K562 (cell line): ENCODE measurements at regions not wholly inside any gene's neighbourhood (a gene's known extent, or its start where the extent isn't known, plus 50 kb on each side); places are given as distances from the start of the nearest gene placed in this dataset.

Experiments
- ATAC-seq: fragments of 200-7000 bp; cut with Tn5 transposase; 3 replicates; pipeline ENCODE4 v1.9.1; 2020; ENCODE audit warnings: moderate library complexity
- BruUV-seq: library from RNA; stranded (reverse); fragments of 400-500 nt; replicated peaks from 2 replicates; lab custom pipeline; 2021; lab: Mats Ljungman, UMichigan
- CTCF ChIA-PET: fragments of 300-600 bp; formaldehyde crosslinking; extraction: SDS; loops from one replicate; lab custom pipeline; 2021; ENCODE audit warnings: low intra/inter-chr PET ratio; lab: Yijun Ruan, JAX
- POLR2A ChIA-PET: fragments of 300-600, 350-650 bp; sonication (Branson Sonifier 250); formaldehyde crosslinking; extraction: SDS; loops from one replicate; lab custom pipeline; 2021; ENCODE audit warnings: antibody characterized with exemption, inconsistent platforms; lab: Yijun Ruan, JAX
- DNase-seq, 4 experiments: peaks; one replicate each; pipeline versions ENCODE4 v3.0.0 to v3.0.0-alpha.2; 2011 to 2018; ENCODE audit warnings: low spot score in 3 of 4, mixed read lengths in 3 of 4; ENCODE audit errors: extremely low read depth in 1 of 4
- FAIRE-seq: peaks from 2 replicates; lab custom pipeline; 2011; peaks lifted over from hg19 to GRCh38; lab: Jason Lieb, UNC
- H2AFZ ChIP-seq: 2 replicates; pipeline ENCODE4 v1.6.0; 2011; ENCODE audit warnings: low read depth, low read length, control low read depth, inconsistent platforms
- H3K27ac ChIP-seq: fragments of 200-600 bp; 3 replicates; pipeline ENCODE4 v1.8.0; 2011; ENCODE audit warnings: low read depth, mild to moderate bottlenecking, control low read depth, inconsistent platforms, low read length, moderate library complexity, mixed read lengths; ENCODE audit errors: extremely low read depth
- H3K27me3 ChIP-seq, 2 experiments: fragments of 300-600 bp in 1 of 2; 2 replicates in 1 of 2; 3 replicates in 1 of 2; pipeline versions ENCODE4 v1.6.0 to v1.8.0; 2011; ENCODE audit warnings: inconsistent platforms in 2 of 2, low read length in 2 of 2, mild to moderate bottlenecking in 1 of 2, mixed read lengths in 1 of 2, moderate library complexity in 1 of 2; ENCODE audit not compliant: control insufficient read depth in 2 of 2, insufficient read depth in 2 of 2
- H3K36me3 ChIP-seq: fragments of 300-600 bp; 3 replicates; pipeline ENCODE4 v1.8.0; 2011; ENCODE audit warnings: mild to moderate bottlenecking, low read length, inconsistent platforms; ENCODE audit not compliant: control insufficient read depth, insufficient read depth
- H3K4me1 ChIP-seq, 2 experiments: fragments of 200-600 bp in 1 of 2; replicated peaks in 1 of 2; 2 replicates in 1 of 2; 3 replicates in 1 of 2; pipeline versions ENCODE4 v1.5.1 to v1.8.0; 2011; ENCODE audit warnings: inconsistent platforms in 2 of 2, low read length in 2 of 2, mild to moderate bottlenecking in 1 of 2, mixed read lengths in 1 of 2, moderate library complexity in 1 of 2; ENCODE audit not compliant: control insufficient read depth in 2 of 2, insufficient read depth in 2 of 2
- H3K4me2 ChIP-seq: 2 replicates; pipeline ENCODE4 v1.6.1; 2011; ENCODE audit warnings: low read length, control low read depth, inconsistent platforms, mixed read lengths; ENCODE audit not compliant: insufficient read depth
- H3K4me3 ChIP-seq: fragments of 200-600 bp; sonication (generic), shearing (Covaris generic); 2 replicates; pipeline ENCODE4 v1.5.1; 2016; ENCODE audit warnings: control low read depth, inconsistent platforms
- H3K79me2 ChIP-seq: fragments of 200-600 bp; 3 replicates; pipeline ENCODE4 v1.8.0; 2011; ENCODE audit warnings: low read length, inconsistent platforms; ENCODE audit not compliant: control insufficient read depth, insufficient read depth
- H3K9ac ChIP-seq, 2 experiments: 2 replicates each; pipeline versions ENCODE4 v1.6.0 to v1.6.1; 2011; ENCODE audit warnings: low read depth in 2 of 2, low read length in 2 of 2, control low read depth in 1 of 2, inconsistent platforms in 1 of 2, mild to moderate bottlenecking in 1 of 2, mixed read lengths in 1 of 2; ENCODE audit not compliant: insufficient read depth in 1 of 2
- H3K9me1 ChIP-seq: one replicate; pipeline ENCODE4 v1.6.0; 2011; ENCODE audit warnings: inconsistent platforms, mild to moderate bottlenecking, low read length, moderate library complexity; ENCODE audit not compliant: control insufficient read depth, insufficient read depth
- H3K9me3 ChIP-seq: replicated peaks from 2 replicates; pipeline ENCODE4 v1.5.1; 2011; ENCODE audit warnings: low read depth, low read length, inconsistent platforms; ENCODE audit not compliant: control insufficient read depth, insufficient read depth
- H4K20me1 ChIP-seq: replicated peaks from 2 replicates; pipeline ENCODE4 v1.6.1; 2011; ENCODE audit warnings: low read length, inconsistent platforms, mixed read lengths; ENCODE audit not compliant: control insufficient read depth, insufficient read depth
- ADNP ChIP-seq: fragments of 200-800 bp; sonication (Bioruptor generic); IDR thresholded peaks from 2 replicates; pipeline ENCODE4 v1.6.1; 2016; ENCODE audit warnings: missing genetic modification characterization, missing compliant biosample characterization
- CBX1 ChIP-seq: sonication (generic); IDR thresholded peaks from 2 replicates; pipeline ENCODE4 v1.6.1; 2016; ENCODE audit warnings: antibody characterized with exemption, low read depth, mild to moderate bottlenecking
- CHCHD3 ChIP-seq: fragments of 250-450 bp; sonication (Bioruptor Pico); IDR thresholded peaks from 2 replicates; pipeline ENCODE4 v2.1.2; 2022; ENCODE audit warnings: mild to moderate bottlenecking
- CREB3 ChIP-seq: fragments of 450-650 bp; conservative IDR thresholded peaks from 2 replicates; pipeline ENCODE4 v1.6.1; 2016; ENCODE audit warnings: missing genetic modification characterization, low read depth, mild to moderate bottlenecking, missing compliant biosample characterization, moderate library complexity
- EWSR1 ChIP-seq: fragments of 450-650 bp; IDR thresholded peaks from 2 replicates; pipeline ENCODE4 v1.6.1; 2018; ENCODE audit warnings: borderline replicate concordance, mild to moderate bottlenecking, low read depth, moderate library complexity; ENCODE audit not compliant: partially characterized antibody
- FOXM1 ChIP-seq, 2 experiments: fragments of 450-650 bp in 1 of 2; sonication (generic) in 1 of 2; formaldehyde crosslinking in 1 of 2; IDR thresholded peaks; 2 replicates each; pipeline versions ENCODE4 v1.6.1 to v1.9.0; 2017 to 2022; ENCODE audit warnings: low read depth in 2 of 2, mild to moderate bottlenecking in 2 of 2, missing genetic modification reagents in 1 of 2, moderate library complexity in 1 of 2
- FUS ChIP-seq: fragments of 200-400 bp; formaldehyde crosslinking; optimal IDR thresholded peaks from 2 replicates; pipeline ENCODE3; 2017; ENCODE audit warnings: low read depth, low read length
- KAT2B ChIP-seq: IDR thresholded peaks from one replicate; pipeline ENCODE4 v1.6.1; 2012; ENCODE audit warnings: low read depth, mild to moderate bottlenecking, control low read depth, inconsistent platforms, low read length, moderate library complexity
- KLF1 ChIP-seq: fragments of 450-650 bp; IDR thresholded peaks from 2 replicates; pipeline ENCODE4 v1.6.1; 2016; ENCODE audit warnings: missing genetic modification characterization, missing compliant biosample characterization
- MTA3 ChIP-seq: fragments of 450-650 bp; formaldehyde crosslinking; IDR thresholded peaks from 2 replicates; pipeline ENCODE4 v1.6.1; 2017; ENCODE audit warnings: mild to moderate bottlenecking, borderline replicate concordance
- PKNOX1 ChIP-seq: fragments of 450-650 bp; IDR thresholded peaks from 2 replicates; pipeline ENCODE4 v1.6.1; 2016
- RFX1 ChIP-seq: fragments of 450-650 bp; IDR thresholded peaks from 2 replicates; pipeline ENCODE4 v1.6.1; 2016; ENCODE audit warnings: mild to moderate bottlenecking, moderate library complexity
- SMARCA5 ChIP-seq: fragments of 450-650 bp; IDR thresholded peaks from 2 replicates; pipeline ENCODE4 v1.6.1; 2016
- SRSF9 ChIP-seq: fragments of 200-400 bp; formaldehyde crosslinking; IDR thresholded peaks from 2 replicates; pipeline ENCODE4 v1.6.1; 2017; ENCODE audit warnings: low read depth, low read length, borderline replicate concordance
- TCF3 ChIP-seq: sonication (generic); formaldehyde crosslinking; IDR thresholded peaks from 2 replicates; pipeline ENCODE4 v1.4.0; 2020; ENCODE audit warnings: mild to moderate bottlenecking, missing genetic modification reagents
- ZBTB12 ChIP-seq: fragments of 250-450 bp; sonication (Bioruptor Pico); IDR thresholded peaks from 2 replicates; pipeline ENCODE4 v1.4.0; 2020
- ZNF217 ChIP-seq: sonication (generic); formaldehyde crosslinking; IDR thresholded peaks from 2 replicates; pipeline ENCODE4 v1.8.0; 2022; ENCODE audit warnings: mild to moderate bottlenecking, missing genetic modification reagents
- ZNF3 ChIP-seq: fragments of 250-450 bp; sonication (Bioruptor Pico); IDR thresholded peaks from 2 replicates; pipeline ENCODE4 v1.5.0; 2021; ENCODE audit warnings: mild to moderate bottlenecking, moderate library complexity
- ZNF347 ChIP-seq: fragments of 450-650 bp; formaldehyde crosslinking; IDR thresholded peaks from 2 replicates; pipeline ENCODE4 v1.4.0; 2020; ENCODE audit warnings: low read depth, mild to moderate bottlenecking, moderate library complexity
- ZNF561 ChIP-seq: fragments of 450-650 bp; formaldehyde crosslinking; conservative IDR thresholded peaks from 2 replicates; pipeline ENCODE4 v1.4.0; 2020; ENCODE audit warnings: mild to moderate bottlenecking, moderate library complexity
- ZNF76 ChIP-seq: fragments of 250-450 bp; sonication (Bioruptor Pico); IDR thresholded peaks from 2 replicates; pipeline ENCODE4 v1.4.0; 2020; ENCODE audit warnings: mild to moderate bottlenecking, moderate library complexity, borderline replicate concordance
- ZNF785 ChIP-seq: fragments of 250-450 bp; sonication (Bioruptor Pico); IDR thresholded peaks from 2 replicates; pipeline ENCODE4 v1.4.0; 2020; ENCODE audit warnings: mild to moderate bottlenecking
- WGBS: fragments of 100-300 bp; shearing (Covaris generic); methylation state at CpG from one replicate; pipeline ENCODE4 v1.1.6; 2016; ENCODE audit warnings: low coverage, mixed read lengths; ENCODE audit not compliant: insufficient coverage; ENCODE audit errors: missing lambda C conversion rate; 5-methylcytosine and 5-hydroxymethylcytosine counted together
- in situ Hi-C: fragments of 300-500 bp; cut with MboI; formaldehyde crosslinking; loops from 4 replicates; pipeline ENCODE4 v1.15.0; 2018; ENCODE audit warnings: inconsistent platforms, mixed read lengths
- intact Hi-C: fragments of 100-400 bp; cut with micrococcal nuclease; formaldehyde crosslinking; loops from 2 replicates; pipeline ENCODE4 v1.14.2; 2022

- no peak for TF ChIP-seq KAT2B
- no peak for TF ChIP-seq ZNF217 (CRISPR knock-in tag)
- TF ChIP-seq MTA3: no peak
- no peak for TF ChIP-seq CHCHD3 (CRISPR knock-in tag)
- no peak for TF ChIP-seq PKNOX1
Observed at GRCh38 chr14:40694023-40694422, 912.7 kb upstream of the LRFN5 start (continued).

GRCh38 chr14:40691066-40691465, 915.6 kb upstream of the LRFN5 start:
- POLR2A ChIA-PET: no interaction called here
- no peak for FAIRE-seq

More at GRCh38 chr14:40691066-40691465, 915.6 kb upstream of the LRFN5 start:
- Histone ChIP-seq H3K27me3 (no peaks in the 10 kb centered on the region), H3K4me1 (no peaks in the 10 kb centered on the region), H3K27ac (no peak overlapping the region), H3K9ac (no peak overlapping the region), H3K9me1 (no peaks in the 10 kb centered on the region), H3K9me3 (no peaks in the 10 kb centered on the region), H2AFZ (no peak overlapping the region), H4K20me1 (no peaks in the 10 kb centered on the region), H3K4me3 (no peak overlapping the region), H3K36me3 (no peaks in the 10 kb centered on the region), H3K79me2 (no peaks in the 10 kb centered on the region), H3K4me2 (no peak overlapping the region)
- no peak for TF ChIP-seq CBX1
- TF ChIP-seq ZNF561 (CRISPR knock-in tag): no peak
- TF ChIP-seq ADNP: no peak
- TF ChIP-seq KLF1 (tag): no peak
- TF ChIP-seq TCF3 (CRISPR knock-in tag): no peak
- no peak for TF ChIP-seq FUS
- no peak for TF ChIP-seq CREB3 (tag)
- no peak for TF ChIP-seq ZBTB12 (CRISPR knock-in tag)
- no peak for TF ChIP-seq ZNF785
- TF ChIP-seq ZNF76 (CRISPR knock-in tag): no peak
- no peak for TF ChIP-seq EWSR1
- no peak for TF ChIP-seq SRSF9
- no peak for TF ChIP-seq RFX1
- TF ChIP-seq SMARCA5: no peak
- no peak for TF ChIP-seq FOXM1 (IDR thresholded peaks at IDR 0.05; ENCODE audit: low read depth)
- TF ChIP-seq FOXM1 (CRISPR knock-in tag; IDR thresholded peaks at IDR 0.05; ENCODE audit: low read depth): no peak
- no peak for TF ChIP-seq ZNF347 (CRISPR knock-in tag)
- TF ChIP-seq ZNF3 (CRISPR knock-in tag): no peak
- ATAC-seq (no peak), DNase-seq (no peak)
- in situ Hi-C loops: no loop called here
- BruUV-seq: no TSS peak
- intact Hi-C loops: no loop called here
- 7% methylated on average over 2 of the region's 2 CpGs for WGBS
- CTCF ChIA-PET: no interaction called here
